ENCODE measurements at regions not wholly inside any gene's neighbourhood (a gene's known extent, or its start where the extent isn't known, plus 50 kb on each side); places are given as distances from the start of the nearest gene placed in this dataset.
"Not testable (repeated sequence)": the region's sequence is repeated elsewhere in the genome, so short reads cannot be mapped to it uniquely, and the experiment has no call there.

DNA sequence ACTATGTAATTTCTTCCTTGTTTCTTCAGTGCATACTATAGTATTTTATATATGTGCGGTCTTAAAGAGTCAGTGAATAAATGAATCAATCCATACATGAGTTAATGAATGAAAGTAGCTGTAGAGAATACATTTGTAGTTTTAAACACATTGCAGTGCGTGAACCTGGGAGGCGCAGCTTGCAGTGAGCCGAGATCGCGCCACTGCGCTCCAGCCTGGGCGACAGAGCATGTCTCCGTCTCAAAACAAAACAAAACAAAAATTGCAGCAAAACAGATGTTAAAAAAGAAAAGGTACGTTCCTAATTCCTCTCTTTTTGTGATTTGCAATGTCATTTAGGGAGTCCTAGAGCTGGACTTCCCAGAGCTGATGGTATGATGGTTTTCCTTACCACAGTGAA is 1144.8 kb upstream of the FANCL start:
- no peak for FAIRE-seq

DNA sequence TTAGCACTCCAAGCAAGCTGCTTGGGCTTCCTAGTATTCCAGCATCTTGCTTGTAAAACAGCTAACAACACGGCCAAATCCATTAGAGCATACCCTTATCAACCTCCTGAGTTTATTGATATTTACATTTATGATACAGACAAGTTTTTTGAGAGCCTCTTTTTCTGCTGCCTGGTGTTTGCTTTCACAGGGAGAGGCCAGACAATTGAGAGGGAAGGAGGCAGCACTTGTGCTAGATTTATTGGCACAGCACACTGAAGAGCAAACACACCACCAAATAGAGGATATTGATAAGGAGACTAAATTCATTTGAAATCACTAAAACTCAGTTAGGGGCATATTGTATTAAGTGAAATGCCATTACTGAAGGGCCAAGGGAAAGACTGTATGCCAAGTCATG is 1142.3 kb upstream of the FANCL start:
- FAIRE-seq = no peak

- no peak for FAIRE-seq
Measured at GRCh38 chr2:59378127-59378526, 1137.0 kb upstream of the FANCL start.

- FAIRE-seq = no peak
Measured at GRCh38 chr2:59366288-59366687, 1125.2 kb upstream of the FANCL start.

DNA sequence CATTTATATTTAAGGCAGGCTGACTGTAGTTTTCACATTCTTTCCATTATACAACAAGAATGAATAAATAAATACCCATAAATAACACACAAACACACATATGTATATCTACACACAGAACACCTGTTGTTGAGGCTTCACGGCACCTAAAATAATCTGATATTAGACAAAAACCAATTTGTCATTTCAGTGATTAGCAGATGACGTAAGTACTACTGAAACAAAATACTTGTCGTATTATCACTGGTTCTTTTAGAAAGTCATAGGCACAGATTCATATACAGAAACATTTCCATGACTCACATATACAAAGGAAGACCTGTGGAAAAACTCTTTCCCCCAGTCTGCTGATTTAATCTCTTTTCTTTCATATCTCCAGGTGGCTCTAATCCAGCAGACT is 1113.4 kb upstream of the FANCL start:
- no peak for FAIRE-seq

DNA sequence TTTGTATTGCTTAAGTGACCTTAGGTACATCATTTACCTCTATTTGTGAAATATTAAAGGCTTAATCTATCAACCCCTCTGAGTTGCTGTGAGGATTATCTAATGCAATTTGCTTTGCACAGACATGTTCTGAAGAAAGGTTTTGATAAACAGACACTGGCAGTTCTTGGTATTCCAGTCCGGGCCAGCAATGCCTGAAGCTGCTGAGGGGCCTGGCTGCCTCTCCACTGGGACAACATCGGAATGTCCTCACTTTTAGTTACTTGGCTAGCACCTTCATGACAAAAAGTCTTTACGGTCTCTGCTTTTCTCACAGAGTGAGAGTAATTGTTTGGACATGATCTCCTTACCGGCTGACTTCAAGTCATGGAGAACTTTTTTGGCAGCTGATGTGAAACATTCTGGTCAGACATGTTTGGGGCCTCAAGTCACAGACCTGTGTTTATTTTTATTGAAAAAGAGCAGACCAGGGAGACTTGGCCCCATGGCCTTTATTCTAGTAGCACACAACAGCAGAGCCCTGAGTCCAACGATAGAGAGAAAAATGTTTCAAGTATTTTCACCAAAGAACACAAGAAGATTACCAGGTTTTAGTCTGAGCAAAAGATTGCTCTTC is 1112.3 kb upstream of the FANCL start:
- no peak for FAIRE-seq

DNA sequence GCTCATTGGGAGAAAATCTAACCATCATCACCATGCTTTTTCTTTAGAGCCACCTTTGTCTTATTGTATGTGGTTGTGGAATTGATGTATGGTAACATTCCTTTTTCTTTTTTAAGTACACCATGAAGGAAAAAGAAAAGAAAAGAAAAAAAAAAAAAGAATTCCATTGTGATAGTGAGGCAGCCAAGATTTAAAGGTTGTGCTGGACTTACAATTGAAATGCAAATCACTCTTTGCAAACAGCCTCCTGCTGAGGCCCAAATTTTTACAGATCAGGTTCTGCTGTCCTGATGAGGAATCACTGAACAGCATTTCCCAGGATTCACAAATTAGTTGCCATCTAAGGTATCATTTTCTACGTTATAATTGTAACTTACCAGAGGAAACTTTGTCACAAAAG is 1101.0 kb upstream of the FANCL start:
- no peak for FAIRE-seq

GRCh38 chr2:59339837-59340207 is 1098.7 kb upstream of the FANCL start:
- no peak for FAIRE-seq

DNA sequence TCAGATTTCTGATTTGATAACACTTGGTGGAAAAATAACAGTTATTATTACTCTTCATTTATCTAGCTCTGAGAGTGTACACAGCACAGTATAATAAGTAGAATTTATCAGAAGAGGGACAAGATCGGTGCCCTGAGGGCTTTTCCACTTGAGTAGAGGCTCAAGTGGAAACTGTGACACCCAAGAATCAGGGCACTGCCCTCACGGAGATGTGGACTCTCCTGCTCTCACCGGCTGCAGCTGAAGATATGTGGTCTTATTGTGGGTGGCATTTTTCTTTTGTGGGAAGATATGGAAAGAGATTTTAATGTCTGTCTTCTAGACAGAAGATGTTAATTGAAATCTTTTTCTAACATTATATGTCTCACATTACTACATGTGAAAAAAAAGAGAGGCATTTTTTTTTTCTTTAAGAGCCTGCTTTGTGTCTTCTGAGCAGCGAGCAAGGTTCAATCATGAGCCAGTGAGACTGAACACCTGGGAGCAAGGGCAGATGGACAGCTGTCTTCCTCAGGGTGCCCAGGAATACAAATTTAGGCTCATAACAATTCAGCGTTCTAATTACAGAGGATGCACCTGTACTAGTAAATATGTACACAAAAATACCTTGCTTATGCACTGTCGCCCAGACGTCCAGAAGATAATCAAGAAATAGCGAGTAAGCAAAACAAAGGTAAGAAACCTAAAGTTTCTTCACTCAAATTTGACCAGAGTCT is 1098.2 kb upstream of the FANCL start:
- no peak for FAIRE-seq

- no peak for FAIRE-seq
Measured at GRCh38 chr2:59333007-59333406, 1091.9 kb upstream of the FANCL start.

GRCh38 chr2:59326581-59327365 is 1085.6 kb upstream of the FANCL start:
- FAIRE-seq = not testable (repeated sequence)

DNA sequence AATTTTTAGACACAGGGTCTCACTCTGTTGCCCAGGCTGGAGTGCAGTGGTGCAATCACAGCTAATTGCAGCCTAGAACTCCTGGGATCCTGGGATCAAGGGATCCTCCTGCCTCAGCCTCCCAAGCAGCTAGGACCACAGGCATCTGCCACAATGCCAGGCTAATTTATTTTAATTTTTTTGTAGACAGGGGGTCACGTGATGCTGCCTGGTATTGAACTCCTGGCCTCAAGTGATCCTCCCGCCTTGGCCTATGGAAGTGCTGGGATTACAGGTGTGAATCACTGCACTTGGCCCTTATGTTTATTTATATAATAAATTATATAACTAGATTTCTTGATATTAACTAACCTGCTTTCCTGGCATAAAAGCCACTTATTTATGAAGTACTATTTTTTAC is 1081.7 kb upstream of the FANCL start:
- FAIRE-seq = no peak

DNA sequence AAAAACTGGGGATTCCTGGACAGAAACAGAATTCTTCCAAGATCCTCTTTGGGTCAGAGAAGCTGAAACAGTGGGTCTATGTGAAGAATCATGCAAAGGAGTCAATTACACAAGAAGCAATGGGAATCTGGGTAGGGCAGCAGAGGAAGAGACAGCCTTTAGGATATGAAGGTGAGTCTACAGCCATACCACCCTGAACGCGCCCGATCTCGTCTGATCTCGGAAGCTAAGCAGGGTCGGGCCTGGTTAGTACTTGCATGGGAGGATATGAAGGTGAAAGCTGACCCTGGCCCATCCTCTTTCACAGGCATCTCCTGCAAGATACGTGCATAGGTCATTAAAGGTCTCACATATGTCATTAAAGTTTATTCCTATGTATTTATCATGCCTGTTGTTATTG is 1080.9 kb upstream of the FANCL start:
- FAIRE-seq = no peak

DNA sequence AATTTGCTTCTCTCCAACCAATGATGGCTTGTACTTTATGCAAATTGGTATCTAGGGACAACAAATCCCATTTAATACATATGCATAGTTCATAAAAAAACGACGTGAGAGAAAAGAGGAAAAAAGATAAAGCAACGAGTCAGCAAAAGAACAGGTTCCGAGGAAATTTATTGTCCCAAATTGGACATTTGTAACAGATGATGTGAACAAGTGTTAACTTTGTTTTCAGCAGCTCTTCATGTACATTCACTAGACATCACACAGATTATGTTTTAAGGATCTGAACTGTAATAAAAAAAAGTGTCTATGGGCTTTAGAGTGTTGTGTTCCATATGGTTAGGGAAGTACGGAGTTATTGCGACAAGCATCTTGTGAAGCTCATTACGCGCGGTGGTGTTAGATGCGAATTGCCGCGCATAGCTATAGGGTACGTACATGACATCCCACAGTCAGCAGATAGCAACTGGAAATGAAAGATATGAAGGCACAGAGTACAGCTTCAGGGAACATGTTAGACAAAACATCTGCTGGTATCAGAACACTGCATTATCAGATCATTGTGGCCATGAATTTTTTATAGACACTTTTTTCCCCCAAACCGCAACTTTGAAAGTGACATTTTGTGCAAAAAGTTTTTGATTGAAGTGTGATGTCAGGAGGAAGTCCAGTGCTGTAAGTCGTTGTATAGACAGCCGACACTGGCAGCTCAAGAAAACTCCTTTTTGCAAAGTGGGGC is 1073.1 kb upstream of the FANCL start:
- no peak for FAIRE-seq

GRCh38 chr2:59312967-59313940 is 1072.1 kb upstream of the FANCL start:
- FAIRE-seq = no peak

GRCh38 chr2:59312029-59312428 is 1070.9 kb upstream of the FANCL start:
- FAIRE-seq = no peak

GRCh38 chr2:59308108-59308507 is 1067.0 kb upstream of the FANCL start:
- FAIRE-seq = no peak

DNA sequence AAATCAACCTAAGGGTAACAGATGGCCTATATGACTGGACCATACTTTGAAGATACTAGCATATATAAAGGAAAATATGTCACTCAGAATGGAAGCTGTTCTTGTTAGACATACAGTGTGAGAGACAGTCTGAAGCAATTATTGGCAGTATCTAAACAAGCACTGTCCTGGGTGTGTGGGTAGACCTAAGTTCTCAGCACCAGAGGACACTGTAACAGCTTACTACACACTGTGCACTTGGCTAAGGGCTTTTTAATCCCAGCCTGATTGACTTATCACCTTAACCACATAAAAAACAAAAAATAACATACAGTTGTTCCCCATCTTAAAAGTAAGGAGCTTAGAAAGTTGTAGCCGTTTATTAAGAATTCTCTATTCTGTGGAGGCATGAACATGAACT is 1066.1 kb upstream of the FANCL start:
- no peak for FAIRE-seq

GRCh38 chr2:59303272-59303671 is 1062.1 kb upstream of the FANCL start:
- no peak for FAIRE-seq

- no peak for FAIRE-seq
Measured at GRCh38 chr2:59302683-59303082, 1061.6 kb upstream of the FANCL start.

DNA sequence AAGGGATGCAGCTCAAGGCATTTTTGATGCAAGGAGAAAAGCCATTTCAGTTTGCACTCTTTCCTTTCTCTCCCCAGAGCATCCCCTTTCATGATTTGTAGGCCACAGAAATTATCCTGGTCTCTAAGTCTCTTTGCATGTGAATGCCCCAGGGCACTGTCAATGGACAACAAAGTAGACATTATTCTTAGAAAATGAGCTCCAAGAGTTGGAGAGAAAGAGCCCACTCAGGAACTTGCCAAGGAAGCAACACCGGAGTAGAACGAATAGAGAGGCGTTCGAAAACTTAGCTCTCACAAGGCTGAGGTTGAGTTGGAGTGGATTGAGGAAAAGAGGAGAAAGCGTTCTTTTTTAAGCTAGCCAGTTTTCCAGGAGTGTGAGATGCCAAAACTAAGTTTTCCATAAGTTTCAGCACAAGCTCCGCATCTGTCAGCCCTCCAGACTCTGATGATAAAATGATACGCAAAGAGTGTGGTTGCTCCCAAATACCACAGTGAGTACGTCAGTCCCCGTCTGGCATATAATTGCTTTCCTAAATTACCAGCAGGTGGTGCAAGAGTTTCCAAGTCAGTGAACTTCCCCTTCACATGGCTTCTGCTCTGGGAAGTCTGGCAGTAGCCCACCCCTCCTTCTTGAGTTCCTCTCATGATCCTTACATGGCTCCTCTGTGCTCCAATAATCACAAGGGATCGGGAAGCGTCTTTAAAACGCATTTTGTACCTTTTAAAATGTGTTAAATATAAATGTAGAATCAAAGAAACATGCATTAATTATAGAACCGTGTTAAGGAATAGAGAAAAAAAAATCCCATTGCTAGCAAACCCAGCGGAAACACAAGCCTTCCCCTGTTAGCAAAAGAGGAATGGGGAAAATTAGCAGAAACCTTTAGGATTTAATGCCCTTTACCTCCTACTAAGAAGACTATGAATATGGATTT is 1060.6 kb upstream of the FANCL start:
- no peak for FAIRE-seq

Measured in TTC549 (cell line).